ENCODE measurements at regions not wholly inside any gene's neighbourhood (a gene's known extent, or its start where the extent isn't known, plus 50 kb on each side); places are given as distances from the start of the nearest gene placed in this dataset.
"Not testable (repeated sequence)": the region's sequence is repeated elsewhere in the genome, so short reads cannot be mapped to it uniquely, and the experiment has no call there.

DNA sequence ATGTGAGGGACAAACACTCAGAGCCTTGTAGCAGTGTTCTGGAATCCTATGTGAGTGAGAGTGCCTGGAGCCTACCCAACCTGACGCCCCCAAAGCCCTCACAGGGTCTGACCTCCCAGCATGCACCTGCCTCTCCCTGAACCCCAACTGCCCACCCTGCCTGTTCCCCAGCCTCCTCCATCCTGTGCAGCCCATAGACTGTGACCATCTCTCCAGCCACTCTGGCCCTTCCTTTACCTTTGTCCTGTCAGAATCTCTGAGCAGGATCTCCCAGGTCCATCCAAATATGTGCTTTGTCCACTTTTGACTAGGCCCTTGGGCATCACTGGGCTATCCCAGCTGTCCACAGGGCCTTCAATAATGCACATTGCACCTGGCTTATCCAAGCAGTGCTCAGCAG is 1159.8 kb upstream of the TPTE start:
- DNase-seq (ENCODE audit: low spot score), result peak; percentile 66
- intact Hi-C loops (cut with DNase I), result not testable (repeated sequence)

DNA sequence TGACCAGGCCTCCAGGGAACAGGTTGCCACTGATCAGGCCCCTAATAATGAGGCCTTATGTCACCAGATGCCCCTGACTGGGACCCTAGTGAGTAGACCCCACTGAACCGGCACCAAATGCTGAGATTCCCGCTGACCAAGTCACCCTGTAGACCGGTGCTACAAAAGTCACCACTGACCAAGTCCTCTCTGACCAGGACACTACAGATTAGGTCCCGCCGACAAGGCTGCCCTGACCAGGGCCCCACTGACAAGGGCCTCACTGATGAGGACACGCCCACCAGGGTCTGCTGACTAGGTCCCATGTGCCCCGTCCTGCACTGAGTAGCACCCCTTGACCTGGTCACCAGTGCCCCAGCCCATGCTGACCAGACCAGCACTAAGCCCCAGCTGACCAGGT is 1159.1 kb upstream of the TPTE start:
- DNase-seq (ENCODE audit: low spot score), result peak; percentile 77
- intact Hi-C loops (cut with DNase I), result not testable (repeated sequence)

DNA sequence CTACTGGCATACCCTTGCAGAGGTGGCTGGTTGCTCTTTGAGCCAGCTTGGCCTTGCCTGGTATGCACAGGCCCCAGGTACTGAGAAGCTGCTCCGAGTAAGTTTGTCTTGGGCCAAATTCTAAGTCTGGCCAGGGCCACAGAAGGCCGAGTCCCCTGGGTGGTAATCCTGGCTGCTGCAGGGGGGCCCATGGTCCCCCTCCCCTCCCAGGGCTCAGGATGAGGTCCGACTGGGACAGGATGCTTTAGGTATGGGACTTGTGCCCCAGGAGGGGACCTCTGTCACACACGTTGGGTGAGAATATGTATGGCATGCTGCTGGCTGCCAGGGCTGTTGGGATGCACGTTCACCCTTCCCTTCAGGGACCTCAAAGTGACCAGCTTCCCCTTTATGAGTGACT is 1155.6 kb upstream of the TPTE start:
- intact Hi-C loops (cut with DNase I), result not testable (repeated sequence)
- DNase-seq (ENCODE audit: low spot score), result peak; percentile 71

DNA sequence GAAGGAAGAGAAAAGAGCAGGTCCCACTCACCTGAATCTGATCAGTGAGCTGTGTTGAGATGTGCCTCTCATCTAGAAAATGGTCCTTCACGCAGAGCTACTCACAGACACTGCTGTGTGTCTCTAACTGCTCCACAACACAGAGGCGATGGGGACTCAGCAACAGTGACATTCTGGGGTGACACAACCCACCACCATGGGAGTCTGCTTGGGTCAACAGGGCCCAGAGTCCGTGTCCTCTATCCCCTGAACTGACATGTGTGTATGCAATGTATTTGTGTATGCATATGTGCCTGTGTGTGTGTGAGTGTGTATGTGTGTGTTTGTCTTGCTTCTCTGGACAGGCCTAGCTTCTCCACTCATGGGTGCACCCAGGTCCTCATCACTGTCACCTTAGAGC is 1154.8 kb upstream of the TPTE start:
- intact Hi-C loops (cut with DNase I); DNase-seq (ENCODE audit: low spot score): not testable (repeated sequence)

Data from cardiac septum (tissue), 1 donor.